A549 (cell line): ENCODE measurements at regions not wholly inside any gene's neighbourhood (a gene's known extent, or its start where the extent isn't known, plus 50 kb on each side); places are given as distances from the start of the nearest gene placed in this dataset.

Experiments used
- CBX2 ChIP-seq: fragments of 200-600 bp; sonication (generic); IDR thresholded peaks from 2 replicates; pipeline ENCODE4 v1.6.1; 2016; ENCODE audit warnings: low read depth, mild to moderate bottlenecking, borderline replicate concordance
- CTCF ChIP-seq: fragments of >200 bp; sonication (Bioruptor Twin); formaldehyde crosslinking; IDR thresholded peaks from 3 replicates; pipeline ENCODE4 v1.5.1; 2016
- E2F6 ChIP-seq: IDR thresholded peaks from 2 replicates; pipeline ENCODE4 v1.6.1; 2012; ENCODE audit warnings: low read depth, borderline replicate concordance
- KDM5A ChIP-seq: fragments of 200-600 bp; sonication (generic); IDR thresholded peaks from 2 replicates; pipeline ENCODE4 v1.6.1; 2016; ENCODE audit warnings: antibody characterized with exemption, mild to moderate bottlenecking
- MAFK ChIP-seq: fragments of 450-650 bp; IDR thresholded peaks from 2 replicates; pipeline ENCODE4 v1.6.1; 2014; ENCODE audit not compliant: partially characterized antibody
- MAX ChIP-seq: IDR thresholded peaks from 2 replicates; pipeline ENCODE4 v1.6.1; 2012
- MYC ChIP-seq: IDR thresholded peaks from 2 replicates; pipeline ENCODE4 v1.6.1; 2012; ENCODE audit warnings: mild to moderate bottlenecking, inconsistent platforms, low read length, improper control_type of control experiment, borderline replicate concordance
- NR3C1 ChIP-seq: fragments of >200 bp; sonication (Bioruptor Twin); formaldehyde crosslinking; IDR thresholded peaks from 3 replicates; pipeline ENCODE4 v1.6.1; 2017
- PBX3 ChIP-seq: IDR thresholded peaks from 2 replicates; pipeline ENCODE4 v1.6.1; 2012
- POLR2A ChIP-seq: IDR thresholded peaks from 2 replicates; pipeline ENCODE4 v1.6.1; 2012; ENCODE audit warnings: mild to moderate bottlenecking, low read length
- REST ChIP-seq: fragments of 200-600 bp; sonication (generic); IDR thresholded peaks from 2 replicates; pipeline ENCODE4 v1.6.1; 2016; ENCODE audit warnings: antibody characterized with exemption, mild to moderate bottlenecking, moderate library complexity
- RFX5 ChIP-seq: fragments of 450-650 bp; IDR thresholded peaks from 2 replicates; pipeline ENCODE4 v1.7.1; 2014; ENCODE audit warnings: antibody characterized with exemption, mild to moderate bottlenecking, moderate library complexity
- TP53 ChIP-seq: fragments of 250-450 bp; sonication (Bioruptor Pico); IDR thresholded peaks from 2 replicates; pipeline ENCODE4 v1.5.0; 2021; ENCODE audit warnings: mild to moderate bottlenecking, moderate library complexity
- USF2 ChIP-seq: fragments of 450-650 bp; IDR thresholded peaks from 2 replicates; pipeline ENCODE4 v1.6.1; 2014; ENCODE audit warnings: antibody characterized with exemption

GRCh38 chr4:126965877-126966276 is 666.9 kb upstream of the INTU start:
- no peak for TF ChIP-seq CTCF
- TF ChIP-seq MYC: no peak
- no peak for TF ChIP-seq POLR2A
- no peak for TF ChIP-seq RFX5
- no peak for TF ChIP-seq KDM5A
- no peak for TF ChIP-seq NR3C1
- TF ChIP-seq E2F6: no peak
- no peak for TF ChIP-seq MAFK
- TF ChIP-seq PBX3: no peak
- TF ChIP-seq REST: no peak
- no peak for TF ChIP-seq USF2
- no peak for TF ChIP-seq CBX2
- no peak for TF ChIP-seq MAX
- TF ChIP-seq TP53 (CRISPR knock-in tag): no peak
